Right lobe of liver (tissue), 6 donors: ENCODE measurements at regions not wholly inside any gene's neighbourhood (a gene's known extent, or its start where the extent isn't known, plus 50 kb on each side); places are given as distances from the start of the nearest gene placed in this dataset.

Experiments used
- ATAC-seq, 4 donors: fragments of 200-7000 bp; cut with Tn5 transposase; one replicate each; pipeline ENCODE4 v1.9.1; 2020; ENCODE audit warnings: mild to moderate bottlenecking in 4 of 4, moderate library complexity in 4 of 4
- DNase-seq, 3 donors: peaks; one replicate each; pipeline ENCODE4 v3.0.0-alpha.2; 2020
- H3K27ac ChIP-seq, 3 donors: fragments of 200-600 bp; one replicate each; pipeline ENCODE4 v1.8.0; 2022
- H3K27me3 ChIP-seq, 2 donors: fragments of 200-600 bp; one replicate each; pipeline ENCODE4 v1.8.0; 2022
- H3K36me3 ChIP-seq, 4 donors: fragments of 200-600 bp; sonication (generic) in 1 of 4; one replicate each; pipeline versions ENCODE4 v1.5.1 to v1.8.0; 2017 to 2022; ENCODE audit warnings: control low read depth in 1 of 4
- H3K4me1 ChIP-seq, 4 donors: fragments of 200-600 bp; sonication (generic) in 1 of 4; one replicate each; pipeline versions ENCODE4 v1.5.1 to v1.8.0; 2017 to 2022; ENCODE audit warnings: control low read depth in 1 of 4
- H3K4me3 ChIP-seq, 3 donors: fragments of 200-600 bp; one replicate each; pipeline ENCODE4 v1.8.0; 2022
- H3K9me3 ChIP-seq, 4 donors: fragments of 200-600 bp; sonication (generic) in 1 of 4; one replicate each; pipeline versions ENCODE4 v1.5.1 to v1.8.0; 2017 to 2022; ENCODE audit warnings: control low read depth in 1 of 4
- CTCF ChIP-seq, 4 donors: fragments of 200-600 bp in 3 of 4; fragments of 450-650 bp in 1 of 4; IDR thresholded peaks; one replicate each; pipeline versions ENCODE4 v1.5.1 to v1.8.0; 2016 to 2022; ENCODE audit warnings: antibody characterized with exemption in 4 of 4, mild to moderate bottlenecking in 2 of 4
- POLR2A ChIP-seq: fragments of 450-650 bp; IDR thresholded peaks from one replicate; pipeline ENCODE4 v1.6.1; 2017; ENCODE audit warnings: antibody characterized with exemption, mild to moderate bottlenecking
- WGBS: methylation state at CpG from one replicate; pipeline ENCODE4 v1.1.6; 2018; ENCODE audit warnings: low coverage, low lambda C conversion rate; ENCODE audit not compliant: insufficient coverage; ENCODE audit errors: missing lambda C conversion rate; 5-methylcytosine and 5-hydroxymethylcytosine counted together
- intact Hi-C, 2 donors: fragments of 100-400 bp; cut with DNase I; formaldehyde crosslinking; loops; one replicate each; pipeline versions ENCODE4 v1.11.2 to v1.14.1; 2022
- donor health status: DM: no; HTN: yes; CAD: no.
- donor health status: DM: no; HTN: no; CAD: no.
- donor health status: DM: no; HTN: no; CAD: no.
- donor health status: DM: no; HTN: yes; CAD: no.
- donor health status: DM: no; HTN: yes; CAD: no.

- Histone ChIP-seq H3K27ac (no peak overlapping the region), H3K4me3 (no peak overlapping the region), H3K9me3 (no peaks in the 10 kb centered on the region), H3K4me1 (peaks cover 0 to 32% (median 3%) of the 10 kb centered on the region in 4 donors), H3K27me3 (no peaks in the 10 kb centered on the region), H3K36me3 (no peaks in the 10 kb centered on the region)
- intact Hi-C loops: no loop called here
- WGBS: 75% methylated on average over 1 of the region's 1 CpG
- TF ChIP-seq CTCF (IDR thresholded peaks at IDR 0.05) (no peak), POLR2A (no peak)
- DNase-seq (no peak), ATAC-seq (no peak)
These were observed 130.0 kb downstream of the EHF start for GRCh38 chr11:34750692-34751405.

- peak; percentile 60 to 83 (median 79) for DNase-seq
- H3K36me3 ChIP-seq: no peaks in the 10 kb centered on the region
- peak; percentile 82 to 90 (median 88) for ATAC-seq
- no peak for TF ChIP-seq POLR2A
- intact Hi-C loops: no loop called here
- H3K9me3 ChIP-seq: no peaks in the 10 kb centered on the region
- 41% methylated on average over 8 of the region's 8 CpGs for WGBS
- no peak overlapping the region for H3K27ac ChIP-seq
- H3K27me3 ChIP-seq: no peaks in the 10 kb centered on the region
- H3K4me1 ChIP-seq: peaks cover 0 to 35% (median 3%) of the 10 kb centered on the region in 4 donors
- H3K4me3 ChIP-seq: no peak overlapping the region
These were observed 129.1 kb downstream of the EHF start for GRCh38 chr11:34749666-34750659.

- TF ChIP-seq POLR2A (no peak), CTCF (IDR thresholded peaks at IDR 0.05) (no peak)
- H3K27ac ChIP-seq: no peak overlapping the region
- ATAC-seq (no peak), DNase-seq (no peak)
- 86% methylated on average over 3 of the region's 3 CpGs for WGBS
- H3K36me3 ChIP-seq: no peaks in the 10 kb centered on the region
- peaks cover 0 to 37% (median 3%) of the 10 kb centered on the region in 4 donors for H3K4me1 ChIP-seq
- H3K4me3 ChIP-seq: no peak overlapping the region
- H3K9me3 ChIP-seq: no peaks in the 10 kb centered on the region
- intact Hi-C loops: no loop called here
- no peaks in the 10 kb centered on the region for H3K27me3 ChIP-seq
These were observed 127.1 kb downstream of the EHF start for GRCh38 chr11:34748036-34748435.

GRCh38 chr11:34747251-34747650, 126.4 kb downstream of the EHF start:
- Histone ChIP-seq H3K4me1 (peaks cover 0 to 30% (median 2%) of the 10 kb centered on the region in 4 donors), H3K9me3 (no peaks in the 10 kb centered on the region), H3K27ac (no peak overlapping the region), H3K27me3 (no peaks in the 10 kb centered on the region), H3K4me3 (no peak overlapping the region), H3K36me3 (no peaks in the 10 kb centered on the region)
- DNase-seq: no peak
- ATAC-seq: no peak
- 49% methylated on average over 3 of the region's 3 CpGs for WGBS
- intact Hi-C loops: no loop called here
- TF ChIP-seq POLR2A (no peak), CTCF (IDR thresholded peaks at IDR 0.05) (no peak)

GRCh38 chr11:34745195-34745594, 124.3 kb downstream of the EHF start:
- Histone ChIP-seq H3K9me3 (no peaks in the 10 kb centered on the region), H3K36me3 (no peaks in the 10 kb centered on the region), H3K27ac (no peak overlapping the region), H3K4me1 (peaks cover 0 to 13% (median 0%) of the 10 kb centered on the region in 4 donors), H3K27me3 (no peaks in the 10 kb centered on the region), H3K4me3 (no peak overlapping the region)
- ATAC-seq: peak in 3 of 4 donors; percentile 38 to 86 (median 67)
- no peak for TF ChIP-seq POLR2A
- no peak for TF ChIP-seq CTCF (IDR thresholded peaks at IDR 0.05)
- intact Hi-C loops: no loop called here
- no peak for DNase-seq
- 27% methylated on average over 2 of the region's 3 CpGs for WGBS
